HCT116 (cell line): ENCODE measurements at regions not wholly inside any gene's neighbourhood (a gene's known extent, or its start where the extent isn't known, plus 50 kb on each side); places are given as distances from the start of the nearest gene placed in this dataset.
"Not testable (repeated sequence)": the region's sequence is repeated elsewhere in the genome, so short reads cannot be mapped to it uniquely, and the experiment has no call there.

Experiments
- ATAC-seq: fragments of 200-7000 bp; cut with Tn5 transposase; 2 replicates; pipeline ENCODE4 v1.9.1; 2020; ENCODE audit warnings: mild to moderate bottlenecking, moderate library complexity
- BruUV-seq: library from RNA; stranded (reverse); fragments of 400-500 nt; replicated peaks from 2 replicates; lab custom pipeline; 2021; lab: Mats Ljungman, UMichigan
- CTCF ChIA-PET: fragments of 300-600 bp; sonication (Branson Sonifier 250); formaldehyde crosslinking; loops from one replicate; lab custom pipeline; 2021; ENCODE audit warnings: antibody characterized with exemption; lab: Charles Lee
- POLR2A ChIA-PET: fragments of 300-600, 350-600 bp; sonication (Branson Sonifier 250); formaldehyde crosslinking; loops from one replicate; lab custom pipeline; 2021; ENCODE audit warnings: antibody characterized with exemption; lab: Charles Lee
- RAD21 ChIA-PET, 2 experiments: fragments of 300-600 bp; sonication (Branson Sonifier 250); formaldehyde crosslinking; loops; one replicate each; lab custom pipeline; 2023; ENCODE audit warnings: low total read pairs in 2 of 2; ENCODE audit not compliant: uncharacterized antibody in 2 of 2, unreplicated experiment in 2 of 2, low non-redundant PET in 1 of 2; lab: Charles Lee
- DNase-seq: peaks from one replicate; pipeline ENCODE4 v3.0.0-alpha.2; 2010; ENCODE audit warnings: low read depth, low spot score
- H2AFZ ChIP-seq: fragments of 200-600 bp; shearing (Covaris generic), sonication (generic); 2 replicates; pipeline ENCODE4 v1.6.1; 2017; ENCODE audit warnings: low read depth, mixed run types, mixed read lengths, antibody characterized with exemption, low read length; ENCODE audit not compliant: poor library complexity, severe bottlenecking
- H3K27ac ChIP-seq: 2 replicates; pipeline ENCODE4 v1.5.1; 2012; ENCODE audit warnings: low read depth, low read length
- H3K27me3 ChIP-seq: fragments of 200-600 bp; sonication (generic); 2 replicates; pipeline ENCODE4 v1.6.1; 2016; ENCODE audit warnings: mixed run types, low read length, mixed read lengths; ENCODE audit not compliant: insufficient read depth
- H3K36me3 ChIP-seq, 2 experiments: fragments of 200-500 bp in 1 of 2; fragments of 200-600 bp in 1 of 2; sonication (Bioruptor generic) in 1 of 2; sonication (generic) in 1 of 2; 2 replicates each; pipeline versions ENCODE4 v1.5.1 to v1.6.1; 2014 to 2016; ENCODE audit warnings: low read length in 2 of 2, inconsistent platforms in 1 of 2, mixed read lengths in 1 of 2, mixed run types in 1 of 2; ENCODE audit not compliant: insufficient read depth in 2 of 2, control insufficient read depth in 1 of 2
- H3K4me1 ChIP-seq, 2 experiments: fragments of 200-600 bp in 1 of 2; sonication (generic) in 1 of 2; 2 replicates each; pipeline versions ENCODE4 v1.5.1 to v1.6.1; 2012 to 2017; ENCODE audit warnings: low read length in 2 of 2, inconsistent platforms in 1 of 2, mild to moderate bottlenecking in 1 of 2, mixed read lengths in 1 of 2, mixed run types in 1 of 2, moderate library complexity in 1 of 2; ENCODE audit not compliant: insufficient read depth in 2 of 2, control insufficient read depth in 1 of 2
- H3K4me2 ChIP-seq: fragments of 200-600 bp; sonication (generic); 2 replicates; pipeline ENCODE4 v1.6.1; 2017; ENCODE audit warnings: mixed run types, low read length, mixed read lengths
- H3K4me3 ChIP-seq, 2 experiments: fragments of 200-600 bp in 1 of 2; sonication (generic) in 1 of 2; replicated peaks in 1 of 2; 2 replicates each; pipeline ENCODE4 v1.5.1; 2011 to 2016; ENCODE audit warnings: low read length in 2 of 2, control low read depth in 1 of 2, low read depth in 1 of 2, mild to moderate bottlenecking in 1 of 2, mixed read lengths in 1 of 2, mixed run types in 1 of 2
- H3K79me2 ChIP-seq: fragments of 200-600 bp; sonication (generic); 2 replicates; pipeline ENCODE4 v1.6.1; 2017; ENCODE audit warnings: mild to moderate bottlenecking, mixed run types, low read length, moderate library complexity, mixed read lengths; ENCODE audit not compliant: insufficient read depth
- H3K9ac ChIP-seq: fragments of 200-600 bp; sonication (generic); 2 replicates; pipeline ENCODE4 v1.6.1; 2016; ENCODE audit warnings: low read length, mixed read lengths
- H3K9me2 ChIP-seq: fragments of 200-600 bp; sonication (generic), shearing (Covaris generic); 2 replicates; pipeline ENCODE4 v1.6.1; 2017; ENCODE audit warnings: mixed run types, mild to moderate bottlenecking, moderate library complexity; ENCODE audit not compliant: insufficient read depth
- H3K9me3 ChIP-seq, 2 experiments: fragments of 200-500 bp in 1 of 2; fragments of 200-600 bp in 1 of 2; sonication (Bioruptor generic) in 1 of 2; sonication (generic) in 1 of 2; 2 replicates each; pipeline ENCODE4 v1.6.1; 2014 to 2017; ENCODE audit warnings: low read length in 2 of 2, mixed read lengths in 2 of 2, inconsistent platforms in 1 of 2, low read depth in 1 of 2, mild to moderate bottlenecking in 1 of 2, mixed run types in 1 of 2, moderate library complexity in 1 of 2; ENCODE audit not compliant: control insufficient read depth in 1 of 2, insufficient read depth in 1 of 2
- H4K20me1 ChIP-seq: fragments of 200-600 bp; sonication (generic), shearing (Covaris generic); 2 replicates; pipeline ENCODE4 v1.6.1; 2017; ENCODE audit warnings: mixed run types, mild to moderate bottlenecking, moderate library complexity; ENCODE audit not compliant: insufficient read depth
- intact Hi-C: fragments of 100-400 bp; cut with micrococcal nuclease; formaldehyde crosslinking; loops from 2 replicates; pipeline ENCODE4 v1.10.0; 2022

DNA sequence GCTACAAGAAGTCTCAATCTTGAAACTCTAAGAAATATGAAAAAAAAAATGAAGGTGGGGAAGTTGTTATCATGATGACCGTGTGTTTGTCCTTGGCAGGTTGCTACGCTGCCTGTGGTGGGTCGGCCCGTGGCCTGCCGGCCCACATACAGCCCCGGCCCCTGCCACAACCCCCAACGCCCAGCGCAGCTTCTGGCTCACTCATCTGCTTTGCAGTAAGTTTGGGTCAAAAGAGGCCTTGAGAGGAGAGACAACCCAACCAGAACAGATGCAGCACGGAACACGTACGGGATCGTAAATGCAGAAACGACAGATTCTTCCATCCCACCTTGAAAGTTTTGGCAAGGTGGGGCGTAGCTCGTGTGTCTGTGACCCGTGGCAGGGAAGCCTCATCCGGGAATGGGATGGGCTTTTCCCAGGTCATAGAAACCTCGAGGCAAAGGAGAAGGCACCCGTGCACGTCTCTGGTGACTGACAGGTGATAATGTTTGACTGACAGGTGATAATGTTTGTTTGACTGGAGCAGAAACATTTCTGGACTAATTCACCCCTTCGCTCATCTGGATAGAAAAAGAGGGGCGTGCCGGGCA is 206.1 kb upstream of the ZNF469 start:
- CTCF ChIA-PET, H3K36me3 ChIP-seq, H3K4me3 ChIP-seq, H3K9ac ChIP-seq, H3K79me2 ChIP-seq, H3K27me3 ChIP-seq, RAD21 ChIA-PET, H3K4me2 ChIP-seq, BruUV-seq, DNase-seq, ATAC-seq, H3K4me1 ChIP-seq, intact Hi-C loops, H3K27ac ChIP-seq, POLR2A ChIA-PET, H3K9me2 ChIP-seq, H2AFZ ChIP-seq, H4K20me1 ChIP-seq, H3K9me3 ChIP-seq: not testable (repeated sequence)

DNA sequence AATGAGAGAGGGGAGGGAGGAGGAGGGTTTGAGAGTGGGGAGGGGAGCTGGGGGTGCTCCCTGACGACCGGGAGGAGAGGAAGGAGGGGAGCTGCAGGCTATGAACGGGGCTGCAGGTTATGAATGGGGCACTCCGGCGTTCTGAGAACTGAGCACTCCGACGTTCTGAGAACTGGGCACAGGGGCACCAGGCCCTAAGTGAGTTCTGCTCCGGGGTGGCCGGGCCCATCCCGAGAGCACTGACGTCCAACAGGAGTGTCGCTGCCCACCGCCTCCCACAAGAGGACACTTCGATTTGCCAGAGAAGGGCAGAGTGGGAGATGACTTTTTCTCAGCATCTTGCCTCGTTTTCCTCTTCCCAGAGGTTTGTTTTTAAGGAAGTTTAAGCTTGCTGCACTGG is 204.5 kb upstream of the ZNF469 start:
- DNase-seq, H3K9me2 ChIP-seq, H3K4me3 ChIP-seq, intact Hi-C loops, H3K9me3 ChIP-seq, POLR2A ChIA-PET, H3K4me2 ChIP-seq, H2AFZ ChIP-seq, ATAC-seq, H3K36me3 ChIP-seq, H3K4me1 ChIP-seq, CTCF ChIA-PET, RAD21 ChIA-PET, H3K9ac ChIP-seq, H3K27ac ChIP-seq, H4K20me1 ChIP-seq, H3K27me3 ChIP-seq, BruUV-seq, H3K79me2 ChIP-seq: not testable (repeated sequence)

DNA sequence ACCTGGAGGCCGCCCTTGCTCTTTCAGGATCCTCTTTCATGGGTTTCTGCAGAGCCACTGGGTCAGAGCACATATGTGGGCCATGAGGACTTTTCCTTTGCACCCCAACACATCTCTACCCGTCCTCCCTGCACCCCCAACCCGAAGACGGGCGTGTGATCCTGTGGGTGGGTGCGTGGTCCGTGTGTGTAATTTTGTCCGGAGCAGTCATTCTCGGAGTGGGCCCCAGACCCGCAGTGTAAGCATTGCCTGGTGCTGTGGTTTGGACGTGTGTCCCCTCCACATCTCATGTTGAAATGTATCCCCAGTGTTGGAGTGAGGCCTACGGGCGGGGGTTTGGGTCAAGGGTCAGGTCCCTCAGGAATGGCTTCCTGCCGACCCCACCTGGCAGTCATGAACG is 203.9 kb upstream of the ZNF469 start:
- POLR2A ChIA-PET, H3K4me2 ChIP-seq, CTCF ChIA-PET, DNase-seq, H3K9me2 ChIP-seq, H3K36me3 ChIP-seq, H3K4me1 ChIP-seq, H2AFZ ChIP-seq, H3K27me3 ChIP-seq, intact Hi-C loops, H4K20me1 ChIP-seq, H3K4me3 ChIP-seq, RAD21 ChIA-PET, H3K9me3 ChIP-seq, ATAC-seq, BruUV-seq, H3K27ac ChIP-seq, H3K9ac ChIP-seq, H3K79me2 ChIP-seq: not testable (repeated sequence)

DNA sequence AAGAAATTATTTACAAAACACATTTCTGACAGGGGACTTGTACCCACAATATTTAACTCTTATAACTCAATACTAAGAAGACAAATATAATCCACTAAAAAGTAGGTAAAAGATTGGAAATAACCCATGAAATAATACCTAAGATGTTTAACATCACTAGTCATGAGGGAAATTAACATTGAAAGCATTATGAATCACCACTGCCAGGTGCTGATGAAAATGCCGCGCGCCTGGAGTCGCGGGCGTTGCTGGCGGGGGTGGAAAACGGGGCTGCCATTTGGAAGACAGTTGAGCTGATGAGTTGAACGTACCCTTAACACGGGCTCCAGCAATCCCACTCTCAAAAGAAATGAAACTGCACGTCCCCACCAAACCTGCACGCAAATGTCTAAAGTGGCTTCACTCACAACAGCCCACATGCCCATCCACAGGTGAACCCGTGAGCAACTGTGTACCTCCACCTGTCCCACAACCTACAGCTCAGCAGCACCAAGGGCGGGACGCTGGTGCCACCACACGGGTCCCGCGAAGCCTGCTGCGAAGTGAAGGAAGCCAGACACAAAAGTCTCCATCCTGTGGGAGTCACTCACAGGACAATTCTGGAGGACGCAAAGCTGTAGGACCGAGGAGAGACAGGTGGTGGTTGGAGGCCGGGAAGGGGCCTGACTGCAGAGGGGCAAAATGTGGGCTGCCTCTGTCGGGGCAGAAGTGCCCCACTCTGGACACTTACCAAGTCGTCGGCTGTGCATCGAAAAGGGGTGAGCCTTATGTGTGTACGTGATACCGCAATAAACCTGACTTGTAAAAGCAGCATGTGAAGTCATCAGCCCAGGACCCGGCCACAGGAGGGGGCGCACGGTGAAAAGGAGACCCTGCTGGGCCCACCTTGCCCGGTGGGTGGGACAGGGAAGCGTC is 199.5 kb upstream of the ZNF469 start:
- H3K9ac ChIP-seq, H2AFZ ChIP-seq, H3K36me3 ChIP-seq, H3K4me3 ChIP-seq, BruUV-seq, H3K79me2 ChIP-seq, POLR2A ChIA-PET, H3K27me3 ChIP-seq, H4K20me1 ChIP-seq, ATAC-seq, H3K4me1 ChIP-seq, CTCF ChIA-PET, DNase-seq, RAD21 ChIA-PET, H3K4me2 ChIP-seq, H3K9me2 ChIP-seq, H3K9me3 ChIP-seq, H3K27ac ChIP-seq, intact Hi-C loops: not testable (repeated sequence)
